Stimulated activated naive CD8-positive, alpha-beta T cell treated with anti-CD3 and anti-CD28 coated beads, Interleukin-15, Interleukin-2, amounts not matched to agents 100 ng/mL and 50 ng/mL, for 24 hours (primary cell): ENCODE measurements at regions not wholly inside any gene's neighbourhood (a gene's known extent, or its start where the extent isn't known, plus 50 kb on each side); places are given as distances from the start of the nearest gene placed in this dataset.
"Not testable (repeated sequence)": the region's sequence is repeated elsewhere in the genome, so short reads cannot be mapped to it uniquely, and the experiment has no call there.

Experiments
- H3K27ac Mint-ChIP-seq: one replicate; pipeline ENCODE4 v1.8.0; 2021; ENCODE audit warnings: mild to moderate bottlenecking, mixed read lengths
- H3K27me3 Mint-ChIP-seq: one replicate; pipeline ENCODE4 v1.8.0; 2021; ENCODE audit warnings: mixed read lengths
- H3K36me3 Mint-ChIP-seq: one replicate; pipeline ENCODE4 v1.8.0; 2021; ENCODE audit warnings: low read depth, mixed read lengths
- H3K4me1 Mint-ChIP-seq: one replicate; pipeline ENCODE4 v1.8.0; 2021; ENCODE audit warnings: low read depth, mixed read lengths
- H3K4me3 Mint-ChIP-seq: one replicate; pipeline ENCODE4 v1.8.0; 2021; ENCODE audit warnings: mild to moderate bottlenecking, mixed read lengths
- H3K9me3 Mint-ChIP-seq: one replicate; pipeline ENCODE4 v1.8.0; 2021; ENCODE audit warnings: mixed read lengths

GRCh38 chr1:221254813-221255212 is 375.6 kb downstream of the HLX start:
- Mint-ChIP-seq H3K36me3 (no peaks in the 10 kb centered on the region), H3K4me1 (no peaks in the 10 kb centered on the region), H3K9me3 (peaks cover 16% of the 10 kb centered on the region), H3K4me3 (no peak overlapping the region), H3K27ac (no peak overlapping the region), H3K27me3 (peaks cover 3% of the 10 kb centered on the region)

GRCh38 chr1:221256773-221257172 is 377.5 kb downstream of the HLX start:
- Mint-ChIP-seq H3K4me3 (no peak overlapping the region), H3K27me3 (peaks cover 8% of the 10 kb centered on the region), H3K27ac (no peak overlapping the region), H3K9me3 (peaks cover 23% of the 10 kb centered on the region), H3K36me3 (no peaks in the 10 kb centered on the region), H3K4me1 (no peaks in the 10 kb centered on the region)

GRCh38 chr1:221257548-221257947 is 378.3 kb downstream of the HLX start:
- not testable (repeated sequence) for H3K36me3 Mint-ChIP-seq, H3K4me3 Mint-ChIP-seq, H3K4me1 Mint-ChIP-seq, H3K27ac Mint-ChIP-seq
- H3K9me3 Mint-ChIP-seq = peaks cover 25% of the 10 kb centered on the region
- H3K27me3 Mint-ChIP-seq = peaks cover 13% of the 10 kb centered on the region

GRCh38 chr1:221262677-221263076 is 383.4 kb downstream of the HLX start:
- not testable (repeated sequence) for H3K27ac Mint-ChIP-seq, H3K4me3 Mint-ChIP-seq, H3K4me1 Mint-ChIP-seq, H3K36me3 Mint-ChIP-seq
- Mint-ChIP-seq H3K27me3 (peaks cover 10% of the 10 kb centered on the region), H3K9me3 (peaks cover 19% of the 10 kb centered on the region)

DNA sequence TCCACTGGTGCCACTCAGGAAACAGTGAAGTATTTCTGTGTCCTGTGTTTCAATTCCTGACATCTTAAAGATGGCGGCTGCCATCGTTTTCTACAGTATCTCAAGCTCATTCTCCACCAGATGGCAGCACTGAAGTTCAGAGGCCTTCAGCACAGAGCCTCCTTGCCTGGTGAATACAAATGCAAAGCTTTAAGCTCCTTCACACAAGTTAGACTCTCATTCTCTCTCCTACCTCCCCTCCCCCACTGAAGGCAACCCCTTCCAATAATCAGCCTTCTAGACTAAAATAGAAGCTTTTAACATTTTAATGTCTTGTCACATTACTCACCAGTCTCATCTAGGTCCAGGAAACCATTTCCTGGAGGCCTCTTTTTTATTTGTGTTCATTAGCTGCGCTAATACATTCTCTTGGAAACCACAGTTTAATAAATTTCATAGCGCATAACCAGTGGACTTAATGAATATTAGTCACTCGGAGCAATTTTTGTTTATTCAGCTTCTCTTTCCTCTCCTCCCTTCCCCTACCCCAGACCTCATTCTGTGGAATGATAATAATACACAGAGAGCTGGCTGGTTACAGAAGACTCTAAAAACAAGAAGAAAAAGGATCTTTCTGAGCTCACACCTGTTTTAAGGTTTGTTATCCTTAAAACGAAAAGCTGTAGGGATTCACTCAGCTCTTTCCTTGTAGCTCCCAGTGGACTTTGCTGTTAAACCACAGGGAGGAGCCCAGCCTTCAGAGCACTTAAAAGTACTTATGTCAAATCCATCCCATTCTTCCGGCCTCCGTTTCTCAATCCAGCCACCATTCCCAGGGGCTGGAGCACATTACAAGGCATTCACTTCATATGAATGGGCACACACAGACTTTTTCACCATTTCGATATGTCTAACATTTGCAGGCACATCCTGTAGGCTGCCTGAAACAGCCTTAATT is 384.9 kb downstream of the HLX start:
- Mint-ChIP-seq H3K27me3 (peaks cover 10% of the 10 kb centered on the region), H3K4me1 (no peaks in the 10 kb centered on the region), H3K27ac (no peak overlapping the region), H3K36me3 (no peaks in the 10 kb centered on the region), H3K9me3 (peaks cover 12% of the 10 kb centered on the region), H3K4me3 (no peak overlapping the region)

GRCh38 chr1:221264848-221265247 is 385.6 kb downstream of the HLX start:
- H3K36me3 Mint-ChIP-seq = no peaks in the 10 kb centered on the region
- H3K27me3 Mint-ChIP-seq = peaks cover 12% of the 10 kb centered on the region
- no peak overlapping the region for H3K4me3 Mint-ChIP-seq
- H3K4me1 Mint-ChIP-seq = no peaks in the 10 kb centered on the region
- H3K9me3 Mint-ChIP-seq = peaks cover 10% of the 10 kb centered on the region
- H3K27ac Mint-ChIP-seq = no peak overlapping the region

GRCh38 chr1:221268295-221268694 is 389.1 kb downstream of the HLX start:
- no peak overlapping the region for H3K27ac Mint-ChIP-seq
- no peaks in the 10 kb centered on the region for H3K36me3 Mint-ChIP-seq
- no peaks in the 10 kb centered on the region for H3K4me1 Mint-ChIP-seq
- peaks cover 14% of the 10 kb centered on the region for H3K27me3 Mint-ChIP-seq
- no peaks in the 10 kb centered on the region for H3K9me3 Mint-ChIP-seq
- H3K4me3 Mint-ChIP-seq = no peak overlapping the region

- Mint-ChIP-seq H3K36me3 (no peaks in the 10 kb centered on the region), H3K9me3 (no peaks in the 10 kb centered on the region), H3K27me3 (peaks cover 14% of the 10 kb centered on the region), H3K27ac (no peak overlapping the region), H3K4me3 (no peak overlapping the region), H3K4me1 (no peaks in the 10 kb centered on the region)
Observed at GRCh38 chr1:221271701-221272100, 392.5 kb downstream of the HLX start.

DNA sequence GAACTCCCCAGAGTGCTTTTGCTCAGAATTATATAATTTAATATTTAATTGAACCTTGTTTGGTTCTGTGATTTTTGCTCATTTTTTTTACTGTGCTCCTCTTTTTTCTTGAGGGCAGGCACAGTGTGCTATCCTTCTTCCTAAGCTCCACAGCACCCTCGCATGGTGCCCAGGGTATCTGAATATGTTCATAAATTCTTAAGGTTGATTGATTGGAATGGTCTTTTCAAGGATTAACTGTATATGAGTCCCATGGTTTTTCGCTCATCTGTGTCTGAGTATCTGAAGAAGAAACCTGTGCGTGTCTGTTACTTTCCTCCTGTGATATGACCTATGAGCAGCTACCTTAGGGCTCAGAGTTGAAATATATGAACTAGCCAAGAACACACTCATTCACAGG is 393.7 kb downstream of the HLX start:
- H3K36me3 Mint-ChIP-seq = no peaks in the 10 kb centered on the region
- H3K27ac Mint-ChIP-seq = no peak overlapping the region
- H3K9me3 Mint-ChIP-seq = no peaks in the 10 kb centered on the region
- H3K27me3 Mint-ChIP-seq = peaks cover 14% of the 10 kb centered on the region
- H3K4me3 Mint-ChIP-seq = no peak overlapping the region
- no peaks in the 10 kb centered on the region for H3K4me1 Mint-ChIP-seq

DNA sequence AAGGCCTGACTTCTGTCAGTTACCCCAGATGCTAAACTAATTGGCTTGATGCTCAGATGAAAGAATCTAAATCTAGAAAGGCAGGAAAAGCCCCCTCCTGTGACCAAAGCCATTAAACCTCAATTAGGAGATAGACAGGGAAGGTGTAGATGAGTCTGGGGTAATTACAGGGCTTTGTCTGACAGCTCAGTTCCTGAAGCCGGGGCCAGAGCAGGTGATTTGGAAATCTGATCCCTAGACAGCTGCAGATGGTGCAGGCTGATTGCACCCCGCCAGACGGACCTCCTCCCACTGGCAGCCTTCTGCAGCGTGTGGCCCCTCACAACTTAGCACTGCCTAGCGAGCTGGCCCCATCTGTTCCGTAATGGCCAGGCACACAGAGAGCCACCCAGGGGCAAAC is 395.1 kb downstream of the HLX start:
- peaks cover 14% of the 10 kb centered on the region for H3K27me3 Mint-ChIP-seq
- no peaks in the 10 kb centered on the region for H3K9me3 Mint-ChIP-seq

GRCh38 chr1:221276896-221277409 is 397.7 kb downstream of the HLX start:
- Mint-ChIP-seq H3K4me1 (no peaks in the 10 kb centered on the region), H3K4me3 (no peak overlapping the region), H3K36me3 (no peaks in the 10 kb centered on the region), H3K9me3 (no peaks in the 10 kb centered on the region), H3K27me3 (no peaks in the 10 kb centered on the region), H3K27ac (no peak overlapping the region)

More for the DNA sequence above, 395.1 kb downstream of the HLX start:
- H3K27ac Mint-ChIP-seq = no peak overlapping the region
- H3K4me3 Mint-ChIP-seq = no peak overlapping the region
- no peaks in the 10 kb centered on the region for H3K4me1 Mint-ChIP-seq
- no peaks in the 10 kb centered on the region for H3K36me3 Mint-ChIP-seq

DNA sequence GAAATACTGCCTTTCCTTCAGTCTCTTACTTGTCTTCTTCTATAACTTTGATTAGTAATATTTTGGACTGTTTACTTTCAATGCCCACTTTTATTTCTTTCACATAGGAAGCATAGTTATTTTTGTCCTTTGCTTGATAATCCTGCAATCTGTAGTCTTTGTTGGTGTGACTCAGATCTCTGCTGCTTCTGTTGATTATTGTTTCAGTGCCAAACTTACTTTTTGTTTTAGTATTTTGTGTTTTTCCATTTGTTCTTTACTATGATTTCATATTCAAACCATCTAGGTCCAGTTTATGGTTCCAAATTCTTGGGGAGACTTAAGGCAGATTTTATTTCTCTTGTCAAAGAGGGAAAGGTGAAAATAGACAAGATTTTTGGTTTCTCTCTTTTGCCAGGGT is 399.9 kb downstream of the HLX start:
- no peaks in the 10 kb centered on the region for H3K9me3 Mint-ChIP-seq
- H3K27ac Mint-ChIP-seq = no peak overlapping the region
- peaks cover 12% of the 10 kb centered on the region for H3K27me3 Mint-ChIP-seq
- H3K36me3 Mint-ChIP-seq = no peaks in the 10 kb centered on the region
- H3K4me3 Mint-ChIP-seq = no peak overlapping the region
- H3K4me1 Mint-ChIP-seq = no peaks in the 10 kb centered on the region

DNA sequence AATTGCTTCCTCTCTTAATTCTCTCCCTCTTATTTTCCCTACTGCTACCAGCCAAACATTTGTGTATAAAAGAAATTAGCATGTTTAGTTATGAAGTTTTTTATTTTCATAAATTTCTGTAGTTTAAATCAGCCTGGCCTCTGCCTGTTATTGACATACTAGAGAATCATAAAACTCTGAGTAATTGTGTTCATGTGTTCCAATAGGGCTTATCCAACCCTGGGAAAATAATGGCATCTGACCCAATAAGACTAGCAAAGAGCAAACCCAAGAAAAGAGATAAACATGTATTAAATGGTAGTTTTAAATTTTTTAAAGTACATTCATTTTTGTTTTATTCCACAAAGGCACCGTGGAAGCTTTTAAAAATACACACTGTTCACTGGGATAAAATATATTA is 404.3 kb downstream of the HLX start:
- H3K9me3 Mint-ChIP-seq = no peaks in the 10 kb centered on the region
- H3K4me3 Mint-ChIP-seq = no peak overlapping the region
- H3K27ac Mint-ChIP-seq = no peak overlapping the region
- no peaks in the 10 kb centered on the region for H3K36me3 Mint-ChIP-seq
- no peaks in the 10 kb centered on the region for H3K4me1 Mint-ChIP-seq
- H3K27me3 Mint-ChIP-seq = peaks cover 12% of the 10 kb centered on the region

DNA sequence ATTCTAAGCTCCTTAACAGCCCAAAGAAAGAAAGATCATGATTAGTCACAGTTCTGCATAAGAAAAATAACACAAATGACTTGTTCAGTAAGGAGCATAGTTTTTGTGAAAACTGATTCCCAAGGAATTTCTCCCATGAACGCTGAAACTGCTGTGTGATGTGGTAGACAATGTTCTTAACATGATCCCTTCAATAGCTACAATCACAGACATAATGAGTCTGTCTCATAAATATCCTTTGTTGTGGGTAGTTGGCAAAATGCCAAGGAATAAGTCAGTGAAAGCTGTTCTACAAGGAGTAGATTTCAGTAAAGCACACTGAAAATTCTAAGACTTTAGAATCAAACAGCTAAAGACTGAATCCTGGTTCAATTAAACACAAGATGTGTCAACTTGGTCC is 404.8 kb downstream of the HLX start:
- Mint-ChIP-seq H3K4me3 (no peak overlapping the region), H3K9me3 (no peaks in the 10 kb centered on the region), H3K27ac (no peak overlapping the region), H3K27me3 (peaks cover 12% of the 10 kb centered on the region), H3K36me3 (no peaks in the 10 kb centered on the region), H3K4me1 (no peaks in the 10 kb centered on the region)

- not testable (repeated sequence) for H3K4me3 Mint-ChIP-seq, H3K9me3 Mint-ChIP-seq, H3K4me1 Mint-ChIP-seq, H3K36me3 Mint-ChIP-seq, H3K27ac Mint-ChIP-seq
- peaks cover 12% of the 10 kb centered on the region for H3K27me3 Mint-ChIP-seq
Observed at GRCh38 chr1:221284991-221285390, 405.7 kb downstream of the HLX start.
